ENCODE measurements at regions not wholly inside any gene's neighbourhood (a gene's known extent, or its start where the extent isn't known, plus 50 kb on each side); places are given as distances from the start of the nearest gene placed in this dataset.
"Not testable (repeated sequence)": the region's sequence is repeated elsewhere in the genome, so short reads cannot be mapped to it uniquely, and the experiment has no call there.

- DNase-seq (ENCODE audit: low spot score): peak; percentile 9
These were observed 124.3 kb upstream of the SPRED1 start for GRCh38 chr15:38128341-38128781.

- no peak for DNase-seq (ENCODE audit: low spot score)
These were observed 123.7 kb upstream of the SPRED1 start for GRCh38 chr15:38128921-38129320.

GRCh38 chr15:38129531-38130204 lies 123.0 kb upstream of the SPRED1 start:
- peak; percentile 90 for DNase-seq (ENCODE audit: low spot score)

- DNase-seq (ENCODE audit: low spot score): no peak
These were observed 122.5 kb upstream of the SPRED1 start for GRCh38 chr15:38130205-38130567.

- DNase-seq (ENCODE audit: low spot score): peak; percentile 86
These were observed 121.7 kb upstream of the SPRED1 start for GRCh38 chr15:38130740-38131498.

GRCh38 chr15:38134252-38134651 lies 118.4 kb upstream of the SPRED1 start:
- no peak for DNase-seq (ENCODE audit: low spot score)

GRCh38 chr15:38142195-38142594 lies 110.4 kb upstream of the SPRED1 start:
- not testable (repeated sequence) for DNase-seq (ENCODE audit: low spot score)

- DNase-seq (ENCODE audit: low spot score): no peak
These were observed 107.7 kb upstream of the SPRED1 start for GRCh38 chr15:38144921-38145320.

GRCh38 chr15:38145651-38146111 lies 107.0 kb upstream of the SPRED1 start:
- no peak for DNase-seq (ENCODE audit: low spot score)

GRCh38 chr15:38147246-38147645 lies 105.4 kb upstream of the SPRED1 start:
- DNase-seq (ENCODE audit: low spot score): no peak

- no peak for DNase-seq (ENCODE audit: low spot score)
These were observed 104.2 kb upstream of the SPRED1 start for GRCh38 chr15:38148471-38148870.

GRCh38 chr15:38149315-38149714 lies 103.3 kb upstream of the SPRED1 start:
- no peak for DNase-seq (ENCODE audit: low spot score)

GRCh38 chr15:38150148-38150547 lies 102.5 kb upstream of the SPRED1 start:
- no peak for DNase-seq (ENCODE audit: low spot score)

- DNase-seq (ENCODE audit: low spot score): no peak
These were observed 101.8 kb upstream of the SPRED1 start for GRCh38 chr15:38150794-38151193.

- DNase-seq (ENCODE audit: low spot score): no peak
These were observed 98.9 kb upstream of the SPRED1 start for GRCh38 chr15:38153781-38154180.

- no peak for DNase-seq (ENCODE audit: low spot score)
These were observed 98.4 kb upstream of the SPRED1 start for GRCh38 chr15:38154255-38154654.

- DNase-seq (ENCODE audit: low spot score): no peak
These were observed 97.8 kb upstream of the SPRED1 start for GRCh38 chr15:38154837-38155236.

- DNase-seq (ENCODE audit: low spot score): no peak
These were observed 89.0 kb upstream of the SPRED1 start for GRCh38 chr15:38163658-38164057.

- no peak for DNase-seq (ENCODE audit: low spot score)
These were observed 88.6 kb upstream of the SPRED1 start for GRCh38 chr15:38164061-38164460.

- DNase-seq (ENCODE audit: low spot score): no peak
These were observed 88.1 kb upstream of the SPRED1 start for GRCh38 chr15:38164507-38164906.

GRCh38 chr15:38168467-38169070 lies 84.1 kb upstream of the SPRED1 start:
- DNase-seq (ENCODE audit: low spot score): no peak

- DNase-seq (ENCODE audit: low spot score): no peak
These were observed 80.7 kb upstream of the SPRED1 start for GRCh38 chr15:38171973-38172372.

- DNase-seq (ENCODE audit: low spot score): no peak
These were observed 77.9 kb upstream of the SPRED1 start for GRCh38 chr15:38174691-38175090.

Data from AG08395 (cell line).